ENCODE measurements at regions not wholly inside any gene's neighbourhood (a gene's known extent, or its start where the extent isn't known, plus 50 kb on each side); places are given as distances from the start of the nearest gene placed in this dataset.

GRCh38 chr14:49975799-49976198 lies 82.9 kb downstream of the ARF6 start:
- H3K4me1 ChIP-seq: peaks cover 32% of the 10 kb centered on the region
- no peak for DNase-seq
- 70 to 82% methylated on average over 3 of the region's 3 CpGs for WGBS, 2 donors
- ATAC-seq: no peak
- no peaks in the 10 kb centered on the region for H3K36me3 ChIP-seq (replicated peaks in 1 of 2; ENCODE audit: insufficient read depth in 1 of 2, low read depth in 2 of 2)
- intact Hi-C loops (cut with DNase I): no loop called here
- no peaks in the 10 kb centered on the region for H3K9me3 ChIP-seq
- H3K27me3 ChIP-seq: no peaks in the 10 kb centered on the region
- no peak overlapping the region for H3K4me3 ChIP-seq
- H3K27ac ChIP-seq: peak overlapping the region; percentile 6 to 46 (median 20)
- TF ChIP-seq, protein P1, sequence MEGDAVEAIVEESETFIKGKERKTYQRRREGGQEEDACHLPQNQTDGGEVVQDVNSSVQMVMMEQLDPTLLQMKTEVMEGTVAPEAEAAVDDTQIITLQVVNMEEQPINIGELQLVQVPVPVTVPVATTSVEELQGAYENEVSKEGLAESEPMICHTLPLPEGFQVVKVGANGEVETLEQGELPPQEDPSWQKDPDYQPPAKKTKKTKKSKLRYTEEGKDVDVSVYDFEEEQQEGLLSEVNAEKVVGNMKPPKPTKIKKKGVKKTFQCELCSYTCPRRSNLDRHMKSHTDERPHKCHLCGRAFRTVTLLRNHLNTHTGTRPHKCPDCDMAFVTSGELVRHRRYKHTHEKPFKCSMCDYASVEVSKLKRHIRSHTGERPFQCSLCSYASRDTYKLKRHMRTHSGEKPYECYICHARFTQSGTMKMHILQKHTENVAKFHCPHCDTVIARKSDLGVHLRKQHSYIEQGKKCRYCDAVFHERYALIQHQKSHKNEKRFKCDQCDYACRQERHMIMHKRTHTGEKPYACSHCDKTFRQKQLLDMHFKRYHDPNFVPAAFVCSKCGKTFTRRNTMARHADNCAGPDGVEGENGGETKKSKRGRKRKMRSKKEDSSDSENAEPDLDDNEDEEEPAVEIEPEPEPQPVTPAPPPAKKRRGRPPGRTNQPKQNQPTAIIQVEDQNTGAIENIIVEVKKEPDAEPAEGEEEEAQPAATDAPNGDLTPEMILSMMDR (IDR thresholded peaks at IDR 0.05): no peak
- no peak for TF ChIP-seq POLR2A (IDR thresholded peaks at IDR 0.05)

- WGBS, 2 donors: 73 to 88% methylated on average over 5 of the region's 5 CpGs
- no peaks in the 10 kb centered on the region for H3K9me3 ChIP-seq
- intact Hi-C loops (cut with DNase I): no loop called here
- H3K4me3 ChIP-seq: no peak overlapping the region
- DNase-seq: peak in 1 of 4 donors; percentile 20
- no peaks in the 10 kb centered on the region for H3K36me3 ChIP-seq (replicated peaks in 1 of 2; ENCODE audit: insufficient read depth in 1 of 2, low read depth in 2 of 2)
- H3K4me1 ChIP-seq: peaks cover 23% of the 10 kb centered on the region
- H3K27me3 ChIP-seq: no peaks in the 10 kb centered on the region
- peak in 1 of 3 donors; percentile 12 for TF ChIP-seq POLR2A (IDR thresholded peaks at IDR 0.05)
- TF ChIP-seq, protein P1 (IDR thresholded peaks at IDR 0.05): no peak
- H3K27ac ChIP-seq: no peak overlapping the region
- ATAC-seq: no peak
Observed at GRCh38 chr14:49977126-49977841, 84.4 kb downstream of the ARF6 start.

DNA sequence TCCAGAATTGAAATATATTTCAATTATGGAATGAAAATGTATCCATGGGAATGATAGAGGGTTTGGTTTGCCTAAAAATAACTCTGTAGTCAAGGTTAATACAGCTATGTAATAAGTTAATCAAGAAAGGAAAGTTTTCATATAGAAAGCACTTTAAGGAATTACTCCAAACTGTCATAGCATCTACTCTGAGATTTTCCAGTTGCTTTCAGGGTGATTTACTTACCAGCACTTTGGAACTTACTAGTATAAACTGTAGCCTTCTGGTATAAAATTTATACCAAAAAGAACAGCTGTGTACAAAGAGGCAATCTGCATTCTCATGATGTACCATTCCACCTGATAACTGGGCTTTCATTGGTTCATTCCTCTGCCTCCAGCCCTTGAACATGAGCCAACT lies 87.1 kb downstream of the ARF6 start:
- ATAC-seq (no peak), DNase-seq (no peak)
- Histone ChIP-seq H3K9me3 (no peaks in the 10 kb centered on the region), H3K27ac (no peak overlapping the region), H3K4me1 (peaks cover 11% of the 10 kb centered on the region), H3K36me3 (replicated peaks in 1 of 2; ENCODE audit: insufficient read depth in 1 of 2, low read depth in 2 of 2) (no peaks in the 10 kb centered on the region), H3K27me3 (no peaks in the 10 kb centered on the region), H3K4me3 (no peak overlapping the region)
- intact Hi-C loops (cut with DNase I): no loop called here
- TF ChIP-seq POLR2A (IDR thresholded peaks at IDR 0.05): no peak
- TF ChIP-seq, protein P1 (IDR thresholded peaks at IDR 0.05): no peak

DNA sequence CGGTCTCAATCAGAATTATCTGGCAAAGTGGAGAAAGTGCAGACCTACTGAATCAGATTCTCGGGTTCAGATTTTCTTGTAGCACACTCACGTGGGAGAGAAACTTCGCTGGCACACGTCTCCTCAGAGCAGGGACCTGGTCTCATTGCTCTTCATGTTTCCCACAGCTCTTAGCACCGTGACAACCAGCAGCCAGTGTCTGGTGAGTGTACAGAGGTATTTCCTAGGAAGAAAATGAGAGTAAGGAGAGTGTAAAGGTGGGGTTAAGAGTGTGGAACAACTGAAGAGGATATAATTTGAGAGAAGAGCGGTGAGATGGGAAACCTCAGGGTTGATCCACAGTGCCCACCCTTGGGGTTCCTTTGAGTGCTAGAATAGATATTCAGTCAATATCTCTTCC lies 89.2 kb downstream of the ARF6 start:
- H3K36me3 ChIP-seq (replicated peaks in 1 of 2; ENCODE audit: insufficient read depth in 1 of 2, low read depth in 2 of 2): no peaks in the 10 kb centered on the region
- peaks cover 13% of the 10 kb centered on the region for H3K4me1 ChIP-seq
- no peaks in the 10 kb centered on the region for H3K27me3 ChIP-seq
- no peak for TF ChIP-seq POLR2A (IDR thresholded peaks at IDR 0.05)
- TF ChIP-seq, protein P1 (IDR thresholded peaks at IDR 0.05): no peak
- H3K4me3 ChIP-seq: no peak overlapping the region
- intact Hi-C loops (cut with DNase I): no loop called here
- H3K9me3 ChIP-seq: no peaks in the 10 kb centered on the region
- peak overlapping the region in 3 of 4 donors; percentile 37 to 63 (median 42) for H3K27ac ChIP-seq
- peak; percentile 2 for ATAC-seq
- no peak for DNase-seq
- 63 to 64% methylated on average over 6 to 7 of the region's 7 CpGs for WGBS, 2 donors

GRCh38 chr14:49982501-49982951 lies 89.6 kb downstream of the ARF6 start:
- H3K4me1 ChIP-seq: peaks cover 15% of the 10 kb centered on the region
- ATAC-seq: peak; percentile 35
- DNase-seq: no peak
- no peak overlapping the region for H3K4me3 ChIP-seq
- no peaks in the 10 kb centered on the region for H3K9me3 ChIP-seq
- 45 to 49% methylated on average over 9 of the region's 9 CpGs for WGBS, 2 donors
- H3K36me3 ChIP-seq (replicated peaks in 1 of 2; ENCODE audit: insufficient read depth in 1 of 2, low read depth in 2 of 2): no peaks in the 10 kb centered on the region
- no peaks in the 10 kb centered on the region for H3K27me3 ChIP-seq
- intact Hi-C loops (cut with DNase I): no loop called here
- no peak for TF ChIP-seq POLR2A (IDR thresholded peaks at IDR 0.05)
- TF ChIP-seq, protein P1 (IDR thresholded peaks at IDR 0.05): no peak
- peak overlapping the region in 3 of 4 donors; percentile 37 to 63 (median 42) for H3K27ac ChIP-seq

Data from body of pancreas (tissue), 4 donors.